ENCODE measurements at regions not wholly inside any gene's neighbourhood (a gene's known extent, or its start where the extent isn't known, plus 50 kb on each side); places are given as distances from the start of the nearest gene placed in this dataset.

DNA sequence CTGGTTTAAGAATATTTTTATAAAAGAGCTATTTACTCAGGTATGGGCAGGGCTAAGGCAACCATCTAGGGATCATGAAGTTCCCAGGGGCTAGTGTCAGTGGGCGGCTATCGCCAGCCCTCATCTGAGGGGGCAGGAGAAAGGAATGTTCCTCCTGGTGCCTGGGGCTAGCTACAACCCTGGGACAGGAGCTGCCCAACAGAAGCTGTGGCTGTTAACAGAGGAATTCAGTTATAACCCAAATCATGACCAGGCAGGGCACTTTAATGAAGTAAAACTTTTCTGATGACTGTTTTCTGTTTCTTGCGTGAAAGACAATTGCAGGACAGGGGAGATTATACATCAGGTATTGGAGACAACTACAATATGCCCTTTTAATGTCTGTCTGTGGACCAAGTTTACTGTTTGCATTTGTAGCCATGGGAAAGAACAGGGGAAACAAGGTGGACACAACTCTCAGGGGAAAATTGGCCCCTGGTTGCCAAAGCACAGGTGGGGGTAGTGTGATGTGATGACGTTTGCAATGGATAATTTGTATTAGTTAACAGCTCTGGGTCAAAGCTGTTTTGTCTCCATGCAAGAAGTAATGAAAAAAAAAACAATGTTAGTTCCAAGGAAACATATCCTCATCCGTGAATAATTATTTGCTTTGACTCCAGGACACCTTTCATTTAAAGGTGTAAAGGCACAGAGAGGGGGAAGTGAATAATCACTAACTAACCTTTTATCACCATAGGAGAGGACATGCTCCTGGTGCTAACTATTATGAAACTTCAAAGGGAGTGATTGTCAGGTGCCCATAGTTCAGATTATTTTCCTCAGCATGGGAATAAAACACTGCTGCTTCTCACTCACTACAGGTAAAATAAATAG lies 105.2 kb downstream of the TSEN15 start:
- TF ChIP-seq, protein P1, sequence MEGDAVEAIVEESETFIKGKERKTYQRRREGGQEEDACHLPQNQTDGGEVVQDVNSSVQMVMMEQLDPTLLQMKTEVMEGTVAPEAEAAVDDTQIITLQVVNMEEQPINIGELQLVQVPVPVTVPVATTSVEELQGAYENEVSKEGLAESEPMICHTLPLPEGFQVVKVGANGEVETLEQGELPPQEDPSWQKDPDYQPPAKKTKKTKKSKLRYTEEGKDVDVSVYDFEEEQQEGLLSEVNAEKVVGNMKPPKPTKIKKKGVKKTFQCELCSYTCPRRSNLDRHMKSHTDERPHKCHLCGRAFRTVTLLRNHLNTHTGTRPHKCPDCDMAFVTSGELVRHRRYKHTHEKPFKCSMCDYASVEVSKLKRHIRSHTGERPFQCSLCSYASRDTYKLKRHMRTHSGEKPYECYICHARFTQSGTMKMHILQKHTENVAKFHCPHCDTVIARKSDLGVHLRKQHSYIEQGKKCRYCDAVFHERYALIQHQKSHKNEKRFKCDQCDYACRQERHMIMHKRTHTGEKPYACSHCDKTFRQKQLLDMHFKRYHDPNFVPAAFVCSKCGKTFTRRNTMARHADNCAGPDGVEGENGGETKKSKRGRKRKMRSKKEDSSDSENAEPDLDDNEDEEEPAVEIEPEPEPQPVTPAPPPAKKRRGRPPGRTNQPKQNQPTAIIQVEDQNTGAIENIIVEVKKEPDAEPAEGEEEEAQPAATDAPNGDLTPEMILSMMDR (IDR thresholded peaks at IDR 0.05): no peak
- TF ChIP-seq POLR2A (IDR thresholded peaks at IDR 0.05): no peak

Data from heart left ventricle (tissue), 13 donors.